ENCODE measurements at regions not wholly inside any gene's neighbourhood (a gene's known extent, or its start where the extent isn't known, plus 50 kb on each side); places are given as distances from the start of the nearest gene placed in this dataset.

DNA sequence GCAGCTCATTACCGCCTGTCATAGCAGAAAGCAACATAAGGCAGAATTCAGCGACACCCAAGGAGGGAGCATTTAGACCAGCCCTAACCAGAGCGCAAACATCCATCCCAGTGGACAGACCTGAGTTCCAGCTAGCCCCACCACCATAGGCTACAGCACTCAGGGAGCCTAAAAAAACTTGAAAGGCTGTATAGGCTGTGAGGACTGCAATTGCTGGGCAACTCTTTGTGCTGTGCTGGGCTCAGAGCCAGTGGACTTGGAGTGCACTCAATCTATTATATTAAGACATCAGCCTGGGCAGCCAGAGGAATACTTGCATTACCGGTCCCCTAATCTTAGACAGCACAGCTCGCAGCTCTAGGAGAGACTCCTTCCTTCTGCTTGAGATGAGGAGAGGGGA, 207.3 kb downstream of the KIF2B start:
- TF ChIP-seq CTCF (conservative IDR thresholded peaks at IDR 0.05) (no peak), EZH2 (IDR thresholded peaks at IDR 0.05; ENCODE audit: low read depth) (no peak)
